HEK293 (cell line): ENCODE measurements at regions not wholly inside any gene's neighbourhood (a gene's known extent, or its start where the extent isn't known, plus 50 kb on each side); places are given as distances from the start of the nearest gene placed in this dataset.
"Not testable (repeated sequence)": the region's sequence is repeated elsewhere in the genome, so short reads cannot be mapped to it uniquely, and the experiment has no call there.

Experiments used
- CTCF ChIA-PET: fragments of 350-600 bp; formaldehyde crosslinking; extraction: SDS; loops from one replicate; lab custom pipeline; 2021; ENCODE audit warnings: antibody characterized with exemption; lab: Yijun Ruan, JAX
- POLR2A ChIA-PET: fragments of 300-600 bp; formaldehyde crosslinking; extraction: SDS; loops from one replicate; lab custom pipeline; 2020; ENCODE audit warnings: antibody characterized with exemption, inconsistent platforms; lab: Yijun Ruan, JAX
- H3K27ac ChIP-seq: fragments of 200-500 bp; sonication (Bioruptor generic); 2 replicates; pipeline ENCODE4 v1.5.1; 2014; ENCODE audit warnings: low read depth, low read length, control low read depth, inconsistent platforms; ENCODE audit errors: extremely low read depth
- H3K36me3 ChIP-seq, 2 experiments: fragments of 200-500 bp in 1 of 2; sonication (Bioruptor generic) in 1 of 2; 1 replicate in 1 of 2; 2 replicates in 1 of 2; pipeline ENCODE4 v1.5.1; 2014 to 2017; ENCODE audit warnings: inconsistent platforms in 2 of 2, low read length in 2 of 2; ENCODE audit not compliant: control insufficient read depth in 2 of 2, insufficient read depth in 1 of 2
- H3K4me1 ChIP-seq: fragments of 200-500 bp; sonication (Bioruptor generic); 2 replicates; pipeline ENCODE4 v1.5.1; 2014; ENCODE audit warnings: mild to moderate bottlenecking, low read length, inconsistent platforms; ENCODE audit not compliant: control insufficient read depth, insufficient read depth
- H3K4me3 ChIP-seq: 2 replicates; pipeline ENCODE4 v1.5.1; 2011; ENCODE audit warnings: low read depth, mild to moderate bottlenecking, control low read depth, low read length, moderate library complexity
- H3K9me3 ChIP-seq: fragments of 200-500 bp; sonication (Bioruptor generic); 2 replicates; pipeline ENCODE4 v1.5.1; 2014; ENCODE audit warnings: low read depth, low read length, inconsistent platforms; ENCODE audit not compliant: control insufficient read depth, insufficient read depth
- PATZ1 ChIP-seq: fragments of 450-650 bp; formaldehyde crosslinking; IDR thresholded peaks from 2 replicates; pipeline ENCODE4 v1.5.1; 2016; ENCODE audit warnings: missing biosample characterization, missing genetic modification characterization
- ZEB2 ChIP-seq: fragments of 450-650 bp; formaldehyde crosslinking; IDR thresholded peaks from 2 replicates; pipeline ENCODE4 v1.5.1; 2016; ENCODE audit warnings: missing biosample characterization, missing genetic modification characterization
- ZNF335 ChIP-seq: fragments of 450-650 bp; formaldehyde crosslinking; conservative IDR thresholded peaks from 2 replicates; pipeline ENCODE4 v1.5.1; 2016; ENCODE audit warnings: missing biosample characterization, missing genetic modification characterization
- ZNF37A ChIP-seq: fragments of 450-650 bp; IDR thresholded peaks from 2 replicates; pipeline ENCODE4 v1.5.1; 2018; ENCODE audit warnings: missing biosample characterization, missing genetic modification characterization
- ZNF398 ChIP-seq: fragments of 450-650 bp; formaldehyde crosslinking; IDR thresholded peaks from 2 replicates; pipeline ENCODE4 v1.5.1; 2017; ENCODE audit warnings: missing biosample characterization, missing genetic modification characterization
- ZNF660 ChIP-seq: fragments of 450-650 bp; IDR thresholded peaks from 2 replicates; pipeline ENCODE4 v1.5.1; 2018; ENCODE audit warnings: missing biosample characterization, mild to moderate bottlenecking, missing genetic modification characterization
- TF ChIP-seq, protein P1 (sequence below): fragments of 450-650 bp; formaldehyde crosslinking; IDR thresholded peaks from 2 replicates; pipeline ENCODE4 v1.5.1; 2017; ENCODE audit warnings: missing biosample characterization, mild to moderate bottlenecking, missing genetic modification characterization, moderate library complexity
- TF ChIP-seq, protein P2 (sequence below): fragments of 450-650 bp; formaldehyde crosslinking; IDR thresholded peaks from 2 replicates; pipeline ENCODE4 v1.5.1; 2016; ENCODE audit warnings: missing biosample characterization, missing genetic modification characterization

GRCh38 chr6:27168586-27169443 is 78.7 kb upstream of the PRSS16 start:
- Histone ChIP-seq H3K9me3 (no peaks in the 10 kb centered on the region), H3K27ac (no peak overlapping the region), H3K4me1 (no peaks in the 10 kb centered on the region), H3K36me3 (no peaks in the 10 kb centered on the region), H3K4me3 (no peak overlapping the region)
- POLR2A ChIA-PET = interaction anchor here (0.6 to 1.0 kb wide), 2 partner anchors 9 to 22 kb away, joined by 3 to 4 read pairs; a partner anchor contains a TSS
- CTCF ChIA-PET = no interaction called here
- TF ChIP-seq ZNF398 (0 out of 2 replicates have a peak, but pooled peaks have one; percentile 27), ZNF37A (tag by site-specific recombination) (no peak), ZNF660 (tag by site-specific recombination) (peak; percentile 36; the same call in 1 of the 2 replicates), ZEB2 (tag by site-specific recombination) (0 out of 2 replicates have a peak, but pooled peaks have one; percentile 32), PATZ1 (peak; percentile 46; the same call in 1 of the 2 replicates), ZNF335 (tag by site-specific recombination) (0 out of 2 replicates have a peak, but pooled peaks have one; percentile 15)
- TF ChIP-seq, protein P1, sequence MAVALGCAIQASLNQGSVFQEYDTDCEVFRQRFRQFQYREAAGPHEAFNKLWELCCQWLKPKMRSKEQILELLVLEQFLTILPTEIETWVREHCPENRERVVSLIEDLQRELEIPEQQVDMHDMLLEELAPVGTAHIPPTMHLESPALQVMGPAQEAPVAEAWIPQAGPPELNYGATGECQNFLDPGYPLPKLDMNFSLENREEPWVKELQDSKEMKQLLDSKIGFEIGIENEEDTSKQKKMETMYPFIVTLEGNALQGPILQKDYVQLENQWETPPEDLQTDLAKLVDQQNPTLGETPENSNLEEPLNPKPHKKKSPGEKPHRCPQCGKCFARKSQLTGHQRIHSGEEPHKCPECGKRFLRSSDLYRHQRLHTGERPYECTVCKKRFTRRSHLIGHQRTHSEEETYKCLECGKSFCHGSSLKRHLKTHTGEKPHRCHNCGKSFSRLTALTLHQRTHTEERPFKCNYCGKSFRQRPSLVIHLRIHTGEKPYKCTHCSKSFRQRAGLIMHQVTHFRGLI (tag by site-specific recombination) = no peak
- TF ChIP-seq, protein P2, sequence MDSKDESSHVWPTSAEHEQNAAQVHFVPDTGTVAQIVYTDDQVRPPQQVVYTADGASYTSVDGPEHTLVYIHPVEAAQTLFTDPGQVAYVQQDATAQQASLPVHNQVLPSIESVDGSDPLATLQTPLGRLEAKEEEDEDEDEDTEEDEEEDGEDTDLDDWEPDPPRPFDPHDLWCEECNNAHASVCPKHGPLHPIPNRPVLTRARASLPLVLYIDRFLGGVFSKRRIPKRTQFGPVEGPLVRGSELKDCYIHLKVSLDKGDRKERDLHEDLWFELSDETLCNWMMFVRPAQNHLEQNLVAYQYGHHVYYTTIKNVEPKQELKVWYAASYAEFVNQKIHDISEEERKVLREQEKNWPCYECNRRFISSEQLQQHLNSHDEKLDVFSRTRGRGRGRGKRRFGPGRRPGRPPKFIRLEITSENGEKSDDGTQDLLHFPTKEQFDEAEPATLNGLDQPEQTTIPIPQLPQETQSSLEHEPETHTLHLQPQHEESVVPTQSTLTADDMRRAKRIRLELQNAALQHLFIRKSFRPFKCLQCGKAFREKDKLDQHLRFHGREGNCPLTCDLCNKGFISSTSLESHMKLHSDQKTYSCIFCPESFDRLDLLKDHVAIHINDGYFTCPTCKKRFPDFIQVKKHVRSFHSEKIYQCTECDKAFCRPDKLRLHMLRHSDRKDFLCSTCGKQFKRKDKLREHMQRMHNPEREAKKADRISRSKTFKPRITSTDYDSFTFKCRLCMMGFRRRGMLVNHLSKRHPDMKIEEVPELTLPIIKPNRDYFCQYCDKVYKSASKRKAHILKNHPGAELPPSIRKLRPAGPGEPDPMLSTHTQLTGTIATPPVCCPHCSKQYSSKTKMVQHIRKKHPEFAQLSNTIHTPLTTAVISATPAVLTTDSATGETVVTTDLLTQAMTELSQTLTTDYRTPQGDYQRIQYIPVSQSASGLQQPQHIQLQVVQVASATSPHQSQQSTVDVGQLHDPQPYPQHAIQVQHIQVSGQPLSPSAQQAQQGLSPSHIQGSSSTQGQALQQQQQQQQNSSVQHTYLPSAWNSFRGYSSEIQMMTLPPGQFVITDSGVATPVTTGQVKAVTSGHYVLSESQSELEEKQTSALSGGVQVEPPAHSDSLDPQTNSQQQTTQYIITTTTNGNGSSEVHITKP = 0 out of 2 replicates have a peak, but pooled peaks have one; percentile 37

DNA sequence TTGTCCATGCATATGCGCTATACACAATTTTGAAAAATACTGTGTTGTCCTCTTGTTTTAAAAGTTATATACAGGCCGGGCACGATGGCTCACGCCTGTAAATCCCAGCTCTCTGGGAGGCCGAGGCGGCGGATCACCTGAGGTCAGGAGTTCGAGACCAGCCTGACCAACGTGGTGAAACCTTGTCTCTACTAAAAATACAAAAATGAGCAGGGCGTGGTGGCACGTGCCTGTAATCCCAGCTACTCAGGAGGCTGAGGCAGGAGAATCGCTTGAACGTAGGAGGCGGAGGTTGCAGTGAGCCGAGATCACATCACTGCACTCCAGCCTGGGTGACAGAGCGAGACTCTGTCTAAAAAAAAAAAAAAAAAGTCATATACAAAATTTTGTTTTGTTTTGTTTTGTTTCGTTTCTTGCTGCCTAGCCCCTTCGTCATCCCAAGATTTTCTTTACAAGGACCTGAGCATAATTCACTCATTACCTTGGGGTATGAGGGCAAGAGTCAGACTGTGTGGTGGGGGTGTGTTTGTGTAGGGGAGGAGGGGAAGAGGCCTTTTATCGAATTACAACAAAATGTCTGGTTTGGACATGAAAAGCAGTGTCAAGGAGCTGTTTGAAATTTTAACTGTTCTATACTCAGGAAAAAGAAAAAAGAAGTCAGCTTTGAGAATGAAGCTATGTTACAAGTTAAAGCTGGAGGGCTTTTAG is 74.8 kb upstream of the PRSS16 start:
- not testable (repeated sequence) for H3K9me3 ChIP-seq, H3K36me3 ChIP-seq, H3K4me1 ChIP-seq, H3K4me3 ChIP-seq, H3K27ac ChIP-seq
- CTCF ChIA-PET = interaction anchor here (0.6 to 4.7 kb wide), 2 partner anchors 10 to 527 kb away, joined by 6 to 22 read pairs; no protein-coding TSS in a partner anchor
- POLR2A ChIA-PET = interaction anchor here (0.6 to 0.7 kb wide), 2 partner anchors 442 to 604 kb away, joined by 3 to 4 read pairs; no protein-coding TSS in a partner anchor
